ENCODE measurements at regions not wholly inside any gene's neighbourhood (a gene's known extent, or its start where the extent isn't known, plus 50 kb on each side); places are given as distances from the start of the nearest gene placed in this dataset.

GRCh38 chr4:38287101-38287851 is 327.1 kb downstream of the PTTG2 start:
- Histone ChIP-seq H4K20me1 (ENCODE audit: control insufficient read depth, insufficient read depth, low read length, poor library complexity, severe bottlenecking) (no peaks in the 10 kb centered on the region), H3K79me2 (ENCODE audit: control insufficient read depth, insufficient read depth, low read length) (no peaks in the 10 kb centered on the region), H3K36me3 (replicated peaks in 1 of 2; ENCODE audit: control extremely low read depth in 1 of 2, control insufficient read depth in 1 of 2, extremely low read depth in 1 of 2, insufficient read depth in 2 of 2, low read length in 1 of 2) (no peaks in the 10 kb centered on the region), H3K27ac (ENCODE audit: low read length in 2 of 2) (no peak overlapping the region), H3K4me3 (ENCODE audit: control extremely low read depth in 1 of 5, extremely low read depth in 1 of 5, insufficient read depth in 1 of 5, low read depth in 2 of 5, low read length in 4 of 5) (no peak overlapping the region), H3K9ac (ENCODE audit: low read length) (no peak overlapping the region), H3K9me3 (ENCODE audit: control extremely low read depth in 1 of 3, control insufficient read depth in 2 of 3, insufficient read depth in 1 of 3, low read length in 2 of 3) (no peaks in the 10 kb centered on the region), H3K27me3 (replicated peaks in 1 of 4; ENCODE audit: control extremely low read depth in 1 of 4, control insufficient read depth in 3 of 4, insufficient read depth in 4 of 4, low read length in 3 of 4) (no peaks in the 10 kb centered on the region), H2AFZ (ENCODE audit: insufficient read depth, low read depth, low read length, poor library complexity, severe bottlenecking) (no peak overlapping the region), H3K4me1 (ENCODE audit: control insufficient read depth in 2 of 2, insufficient read depth in 2 of 2, low read length in 2 of 2) (no peaks in the 10 kb centered on the region), H3K4me2 (replicated peaks; ENCODE audit: low read depth, low read length, poor library complexity, severe bottlenecking) (no peak overlapping the region)
- DNase-seq (no peak), ATAC-seq (ENCODE audit: low read depth) (no peak)
- CTCF ChIA-PET, result no interaction called here
- H3K4me3 Mint-ChIP-seq, result no peak overlapping the region
- POLR2A ChIA-PET, result no interaction called here
- TF ChIP-seq EZH2 (IDR thresholded peaks at IDR 0.05; ENCODE audit: borderline replicate concordance, insufficient read depth, low read depth, low read length, poor library complexity, severe bottlenecking), result no peak
- intact Hi-C loops (cut with micrococcal nuclease), result no loop called here
- WGBS (ENCODE audit: insufficient coverage), result 100% methylated on average over 4 of the region's 10 CpGs
- peaks cover 2% of the 10 kb centered on the region for H3K9me3 Mint-ChIP-seq (ENCODE audit: insufficient read depth)
- no peaks in the 10 kb centered on the region for H3K4me1 Mint-ChIP-seq
- peaks cover 4% of the 10 kb centered on the region for H3K27me3 Mint-ChIP-seq
- no peak overlapping the region for H3K27ac Mint-ChIP-seq

- 100% methylated on average over 1 of the region's 1 CpG for WGBS (ENCODE audit: insufficient coverage)
- H3K9ac ChIP-seq (ENCODE audit: low read length), result no peak overlapping the region
- no peak overlapping the region for H3K4me3 Mint-ChIP-seq
- no peak overlapping the region for H3K4me3 ChIP-seq (ENCODE audit: control extremely low read depth in 1 of 5, extremely low read depth in 1 of 5, insufficient read depth in 1 of 5, low read depth in 2 of 5, low read length in 4 of 5)
- no peaks in the 10 kb centered on the region for H3K4me1 Mint-ChIP-seq
- H3K27me3 Mint-ChIP-seq, result peaks cover 8% of the 10 kb centered on the region
- DNase-seq (no peak), ATAC-seq (ENCODE audit: low read depth) (no peak)
- peaks cover 0 to 13% (median 0%) of the 10 kb centered on the region in 3 donors for H3K9me3 ChIP-seq (ENCODE audit: control extremely low read depth in 1 of 3, control insufficient read depth in 2 of 3, insufficient read depth in 1 of 3, low read length in 2 of 3)
- H3K27ac ChIP-seq (ENCODE audit: low read length in 2 of 2), result no peak overlapping the region
- intact Hi-C loops (cut with micrococcal nuclease), result no loop called here
- no peaks in the 10 kb centered on the region for H3K4me1 ChIP-seq (ENCODE audit: control insufficient read depth in 2 of 2, insufficient read depth in 2 of 2, low read length in 2 of 2)
- no peaks in the 10 kb centered on the region for H3K79me2 ChIP-seq (ENCODE audit: control insufficient read depth, insufficient read depth, low read length)
- CTCF ChIA-PET, result no interaction called here
- peaks cover 4% of the 10 kb centered on the region for H3K9me3 Mint-ChIP-seq (ENCODE audit: insufficient read depth)
- POLR2A ChIA-PET, result no interaction called here
- H3K4me2 ChIP-seq (replicated peaks; ENCODE audit: low read depth, low read length, poor library complexity, severe bottlenecking), result no peak overlapping the region
- no peaks in the 10 kb centered on the region for H3K27me3 ChIP-seq (replicated peaks in 1 of 4; ENCODE audit: control extremely low read depth in 1 of 4, control insufficient read depth in 3 of 4, insufficient read depth in 4 of 4, low read length in 3 of 4)
- no peak overlapping the region for H3K27ac Mint-ChIP-seq
- no peaks in the 10 kb centered on the region for H3K36me3 ChIP-seq (replicated peaks in 1 of 2; ENCODE audit: control extremely low read depth in 1 of 2, control insufficient read depth in 1 of 2, extremely low read depth in 1 of 2, insufficient read depth in 2 of 2, low read length in 1 of 2)
- no peak overlapping the region for H2AFZ ChIP-seq (ENCODE audit: insufficient read depth, low read depth, low read length, poor library complexity, severe bottlenecking)
- TF ChIP-seq CTCF (IDR thresholded peaks at IDR 0.05), result no peak
- no peaks in the 10 kb centered on the region for H4K20me1 ChIP-seq (ENCODE audit: control insufficient read depth, insufficient read depth, low read length, poor library complexity, severe bottlenecking)
Observed at GRCh38 chr4:38289553-38289952, 329.4 kb downstream of the PTTG2 start.

Data from B cell (primary cell).